PC-9 (cell line): ENCODE measurements at regions not wholly inside any gene's neighbourhood (a gene's known extent, or its start where the extent isn't known, plus 50 kb on each side); places are given as distances from the start of the nearest gene placed in this dataset.

Source experiments
- CTCF ChIP-seq: fragments of 200-600 bp; sonication (generic); conservative IDR thresholded peaks from 2 replicates; pipeline ENCODE4 v1.6.1; 2017; ENCODE audit warnings: mixed run types, antibody characterized with exemption, mild to moderate bottlenecking, moderate library complexity
- EZH2 ChIP-seq: fragments of 200-600 bp; sonication (generic); IDR thresholded peaks from 2 replicates; pipeline ENCODE4 v1.8.0; 2017; ENCODE audit warnings: antibody characterized with exemption, low read depth

- no peak for TF ChIP-seq CTCF
- no peak for TF ChIP-seq EZH2
These were observed 1287.2 kb downstream of the NSUN3 start for GRCh38 chr3:95350049-95350448.
